ENCODE measurements at regions not wholly inside any gene's neighbourhood (a gene's known extent, or its start where the extent isn't known, plus 50 kb on each side); places are given as distances from the start of the nearest gene placed in this dataset.

- Mint-ChIP-seq H3K4me1 (peaks cover 0 to 5% of the 10 kb centered on the region in 2 donors), H3K27me3 (no peaks in the 10 kb centered on the region)
- DNase-seq: no peak
Observed at GRCh38 chr18:56545464-56545863, 92.9 kb downstream of the TXNL1 start.

DNA sequence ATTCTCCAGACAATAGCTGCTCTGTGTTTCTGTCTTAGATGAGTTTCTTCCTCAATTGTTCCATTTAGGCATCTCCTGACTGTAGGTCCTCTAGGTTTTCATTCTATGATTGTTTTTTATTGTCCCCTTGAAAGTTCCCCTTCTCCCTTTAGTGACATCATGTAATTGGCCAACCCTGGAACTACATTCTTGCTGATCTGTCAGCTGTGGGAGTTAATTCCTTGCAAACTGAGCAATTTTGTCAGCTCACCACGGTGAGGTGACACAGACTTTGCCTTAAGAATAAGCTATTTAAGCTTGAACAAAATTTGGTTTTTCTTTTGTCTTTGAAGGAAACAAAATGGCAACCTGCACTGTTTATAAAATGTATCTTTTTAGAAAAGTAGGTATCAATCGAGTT lies 95.9 kb downstream of the TXNL1 start:
- no peak for ATAC-seq (replicated peaks)
- H3K4me1 Mint-ChIP-seq: peaks cover 0 to 5% of the 10 kb centered on the region in 2 donors
- no peak overlapping the region for H3K27ac Mint-ChIP-seq
- no peak for DNase-seq
- no peak overlapping the region for H3K4me3 Mint-ChIP-seq
- H3K36me3 Mint-ChIP-seq: no peaks in the 10 kb centered on the region
- H3K27me3 Mint-ChIP-seq: no peaks in the 10 kb centered on the region
- peaks cover 0 to 4% of the 10 kb centered on the region in 2 donors for H3K9me3 Mint-ChIP-seq

More at GRCh38 chr18:56545464-56545863, 92.9 kb downstream of the TXNL1 start:
- no peaks in the 10 kb centered on the region for H3K36me3 Mint-ChIP-seq
- peaks cover 0 to 4% of the 10 kb centered on the region in 2 donors for H3K9me3 Mint-ChIP-seq
- ATAC-seq (replicated peaks): no peak
- H3K4me3 Mint-ChIP-seq: no peak overlapping the region
- H3K27ac Mint-ChIP-seq: no peak overlapping the region

DNA sequence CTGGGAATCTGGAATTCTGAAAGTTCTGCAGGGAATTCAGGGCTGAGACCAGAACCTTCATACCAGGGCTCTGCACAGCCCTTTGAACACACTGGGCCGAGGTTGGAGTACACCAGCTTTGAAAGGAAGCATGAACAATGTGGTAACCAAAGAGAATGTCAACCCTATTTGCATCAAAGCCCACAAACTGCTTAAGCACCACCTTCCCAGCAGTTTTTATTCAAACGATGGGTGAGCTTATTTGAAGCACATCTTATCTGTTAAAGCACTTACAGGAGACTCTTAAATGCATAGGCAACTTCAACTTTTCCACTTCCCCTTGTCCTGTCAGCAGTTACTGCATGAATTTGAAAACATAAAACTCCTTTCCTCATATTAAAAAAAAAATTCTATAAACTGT lies 96.6 kb downstream of the TXNL1 start:
- ATAC-seq (replicated peaks) (peak; percentile 82 to 85), DNase-seq (no peak)
- Mint-ChIP-seq H3K4me3 (no peak overlapping the region), H3K36me3 (no peaks in the 10 kb centered on the region), H3K27ac (no peak overlapping the region), H3K9me3 (peaks cover 0 to 4% of the 10 kb centered on the region in 2 donors), H3K27me3 (no peaks in the 10 kb centered on the region), H3K4me1 (peaks cover 0 to 5% of the 10 kb centered on the region in 2 donors)

DNA sequence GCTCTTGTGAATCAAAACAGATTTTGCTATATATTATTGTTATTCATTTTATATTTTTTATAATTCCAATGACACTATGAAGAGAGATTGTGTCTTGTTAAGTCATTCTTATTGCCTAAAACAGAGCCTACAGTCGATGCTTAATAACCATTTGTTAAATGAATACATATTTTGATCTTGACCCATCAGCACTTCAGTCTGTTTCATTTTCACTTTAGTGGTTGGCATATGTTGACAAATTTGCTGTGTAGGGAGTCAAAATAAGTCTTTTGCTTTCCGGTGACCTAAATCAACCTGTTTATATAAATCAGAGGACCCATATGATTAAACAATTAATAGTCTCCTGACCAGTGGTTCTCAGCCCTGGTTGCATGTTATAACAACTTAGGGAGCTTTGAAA lies 97.1 kb downstream of the TXNL1 start:
- H3K4me1 Mint-ChIP-seq: peaks cover 0 to 5% of the 10 kb centered on the region in 2 donors
- peaks cover 0 to 4% of the 10 kb centered on the region in 2 donors for H3K9me3 Mint-ChIP-seq
- ATAC-seq (replicated peaks): peak in 1 of 2 donors; percentile 7
- no peak overlapping the region for H3K27ac Mint-ChIP-seq
- H3K27me3 Mint-ChIP-seq: no peaks in the 10 kb centered on the region
- H3K36me3 Mint-ChIP-seq: no peaks in the 10 kb centered on the region
- DNase-seq: no peak
- no peak overlapping the region for H3K4me3 Mint-ChIP-seq

DNA sequence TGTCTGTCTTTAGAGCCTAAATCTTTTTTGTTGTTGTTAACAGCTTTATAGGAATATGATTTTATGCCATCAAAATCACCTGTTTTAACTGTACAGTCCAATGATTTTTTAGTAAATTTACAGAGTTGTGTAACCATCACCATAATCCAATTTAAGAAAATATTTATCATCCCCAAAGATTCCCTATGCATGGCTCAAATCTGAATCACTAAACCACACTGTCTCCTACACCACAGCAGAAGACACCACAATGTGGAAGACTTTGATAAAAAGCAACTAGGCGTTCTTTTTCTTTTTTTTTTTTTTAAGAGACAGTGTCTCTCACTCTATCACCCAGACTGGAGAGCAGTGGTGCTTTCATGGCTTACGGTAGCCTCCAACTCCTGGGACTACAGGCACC lies 99.6 kb downstream of the TXNL1 start:
- ATAC-seq (replicated peaks): no peak
- Mint-ChIP-seq H3K4me3 (no peak overlapping the region), H3K27me3 (no peaks in the 10 kb centered on the region), H3K4me1 (peaks cover 0 to 5% of the 10 kb centered on the region in 2 donors), H3K9me3 (no peaks in the 10 kb centered on the region), H3K36me3 (no peaks in the 10 kb centered on the region), H3K27ac (no peak overlapping the region)
- DNase-seq: no peak

GRCh38 chr18:56532176-56532840 lies 106.1 kb downstream of the TXNL1 start:
- Mint-ChIP-seq H3K4me3 (no peak overlapping the region), H3K27me3 (peaks cover 7 to 8% of the 10 kb centered on the region in 2 donors), H3K4me1 (peaks cover 0 to 4% of the 10 kb centered on the region in 2 donors), H3K9me3 (peaks cover 5% of the 10 kb centered on the region in 2 donors), H3K27ac (no peak overlapping the region), H3K36me3 (no peaks in the 10 kb centered on the region)
- DNase-seq: peak; percentile 24
- ATAC-seq (replicated peaks): peak; percentile 86 to 96

DNA sequence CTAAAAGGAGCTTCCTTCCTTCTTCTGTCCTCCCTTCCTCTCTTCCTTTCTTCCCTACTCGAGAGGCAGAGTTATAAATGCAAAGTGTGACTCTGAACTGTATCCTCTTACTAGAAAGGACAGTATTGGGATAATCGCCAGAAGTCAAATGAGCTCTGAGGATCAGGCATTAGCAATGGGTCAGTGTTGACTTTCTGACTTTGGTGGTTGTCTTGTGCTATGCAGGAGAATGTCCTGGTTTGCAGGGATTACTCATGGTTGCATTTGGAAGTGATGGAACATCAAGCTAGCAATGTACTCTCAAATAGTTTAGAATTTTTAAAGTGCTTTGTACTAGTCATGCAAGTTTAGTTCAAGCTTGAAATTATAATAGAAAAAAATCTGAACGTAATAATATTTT lies 115.6 kb downstream of the TXNL1 start:
- Mint-ChIP-seq H3K27ac (no peak overlapping the region), H3K27me3 (peaks cover 5% of the 10 kb centered on the region in 2 donors), H3K36me3 (peaks cover 0 to 4% of the 10 kb centered on the region in 2 donors), H3K4me1 (no peaks in the 10 kb centered on the region), H3K9me3 (peaks cover 4 to 5% of the 10 kb centered on the region in 2 donors), H3K4me3 (no peak overlapping the region)
- DNase-seq (no peak), ATAC-seq (replicated peaks) (no peak)

- no peaks in the 10 kb centered on the region for H3K36me3 Mint-ChIP-seq
- no peaks in the 10 kb centered on the region for H3K4me1 Mint-ChIP-seq
- peaks cover 5 to 7% of the 10 kb centered on the region in 2 donors for H3K27me3 Mint-ChIP-seq
- H3K27ac Mint-ChIP-seq: no peak overlapping the region
- no peaks in the 10 kb centered on the region for H3K9me3 Mint-ChIP-seq
- DNase-seq: no peak
- H3K4me3 Mint-ChIP-seq: no peak overlapping the region
- ATAC-seq (replicated peaks): no peak
Observed at GRCh38 chr18:56521263-56521662, 117.1 kb downstream of the TXNL1 start.

- H3K4me3 Mint-ChIP-seq: no peak overlapping the region
- ATAC-seq (replicated peaks) (no peak), DNase-seq (no peak)
- peaks cover 5 to 7% of the 10 kb centered on the region in 2 donors for H3K27me3 Mint-ChIP-seq
- H3K36me3 Mint-ChIP-seq: no peaks in the 10 kb centered on the region
- no peak overlapping the region for H3K27ac Mint-ChIP-seq
- H3K9me3 Mint-ChIP-seq: no peaks in the 10 kb centered on the region
- no peaks in the 10 kb centered on the region for H3K4me1 Mint-ChIP-seq
Observed at GRCh38 chr18:56517761-56518160, 120.6 kb downstream of the TXNL1 start.

- DNase-seq: no peak
- no peaks in the 10 kb centered on the region for H3K9me3 Mint-ChIP-seq
- peaks cover 2 to 4% of the 10 kb centered on the region in 2 donors for H3K4me1 Mint-ChIP-seq
- peaks cover 5 to 7% of the 10 kb centered on the region in 2 donors for H3K27me3 Mint-ChIP-seq
- H3K27ac Mint-ChIP-seq: no peak overlapping the region
- H3K4me3 Mint-ChIP-seq: no peak overlapping the region
- no peaks in the 10 kb centered on the region for H3K36me3 Mint-ChIP-seq
- ATAC-seq (replicated peaks): no peak
Observed at GRCh38 chr18:56517196-56517595, 121.2 kb downstream of the TXNL1 start.

DNA sequence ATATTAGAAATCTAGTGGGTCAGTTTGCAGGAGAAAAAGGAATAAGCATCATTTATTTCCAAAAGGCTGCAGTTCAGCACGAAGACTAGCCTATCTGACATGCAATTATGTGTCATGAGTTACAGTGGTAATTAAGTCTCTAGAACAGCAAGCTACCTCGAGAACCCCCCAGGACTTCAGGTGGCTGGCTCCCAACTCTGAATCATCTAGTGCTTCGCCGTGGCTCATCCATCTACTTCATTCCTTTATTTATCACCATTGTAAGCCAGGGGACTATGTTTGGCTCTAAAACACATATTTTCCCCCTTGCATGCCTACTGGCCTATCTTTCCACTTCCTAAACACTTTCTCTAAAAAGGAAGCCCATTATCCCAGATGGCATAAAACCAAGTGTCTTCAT lies 121.6 kb downstream of the TXNL1 start:
- Mint-ChIP-seq H3K4me1 (peaks cover 6 to 8% of the 10 kb centered on the region in 2 donors), H3K27me3 (peaks cover 5 to 7% of the 10 kb centered on the region in 2 donors), H3K4me3 (no peak overlapping the region), H3K9me3 (no peaks in the 10 kb centered on the region), H3K36me3 (no peaks in the 10 kb centered on the region), H3K27ac (no peak overlapping the region)
- no peak for ATAC-seq (replicated peaks)
- no peak for DNase-seq

DNA sequence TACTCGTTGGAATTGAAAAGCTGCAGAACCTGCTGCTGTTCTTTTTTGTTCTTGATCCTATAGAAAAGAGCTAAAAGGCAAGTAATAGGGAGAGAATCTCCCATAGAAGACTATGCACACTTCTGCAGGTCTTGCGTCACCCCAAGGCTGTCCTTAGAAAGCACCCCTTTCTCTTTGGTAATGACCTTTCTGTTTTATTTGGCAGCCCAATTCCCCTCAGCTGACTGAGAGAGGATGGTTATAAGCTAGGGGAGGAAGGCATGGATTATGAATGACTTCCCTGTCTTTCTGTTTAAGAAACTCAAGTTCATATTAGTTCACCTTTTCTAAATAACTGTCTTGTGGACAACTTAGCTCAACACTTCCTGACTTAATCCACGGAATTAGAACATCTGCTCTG lies 122.9 kb downstream of the TXNL1 start:
- H3K36me3 Mint-ChIP-seq: no peaks in the 10 kb centered on the region
- H3K27me3 Mint-ChIP-seq: peaks cover 5 to 7% of the 10 kb centered on the region in 2 donors
- no peaks in the 10 kb centered on the region for H3K9me3 Mint-ChIP-seq
- no peak overlapping the region for H3K27ac Mint-ChIP-seq
- no peak overlapping the region for H3K4me3 Mint-ChIP-seq
- no peak for DNase-seq
- no peak for ATAC-seq (replicated peaks)
- H3K4me1 Mint-ChIP-seq: peaks cover 13 to 16% of the 10 kb centered on the region in 2 donors

GRCh38 chr18:56511996-56512395 lies 126.4 kb downstream of the TXNL1 start:
- peak overlapping the region; percentile 77 for H3K27ac Mint-ChIP-seq
- peaks cover 19 to 34% of the 10 kb centered on the region in 2 donors for H3K4me1 Mint-ChIP-seq
- ATAC-seq (replicated peaks): peak; percentile 95 to 96
- peaks cover 4 to 5% of the 10 kb centered on the region in 2 donors for H3K9me3 Mint-ChIP-seq
- H3K4me3 Mint-ChIP-seq: no peak overlapping the region
- H3K27me3 Mint-ChIP-seq: no peaks in the 10 kb centered on the region
- no peaks in the 10 kb centered on the region for H3K36me3 Mint-ChIP-seq
- peak; percentile 35 for DNase-seq

DNA sequence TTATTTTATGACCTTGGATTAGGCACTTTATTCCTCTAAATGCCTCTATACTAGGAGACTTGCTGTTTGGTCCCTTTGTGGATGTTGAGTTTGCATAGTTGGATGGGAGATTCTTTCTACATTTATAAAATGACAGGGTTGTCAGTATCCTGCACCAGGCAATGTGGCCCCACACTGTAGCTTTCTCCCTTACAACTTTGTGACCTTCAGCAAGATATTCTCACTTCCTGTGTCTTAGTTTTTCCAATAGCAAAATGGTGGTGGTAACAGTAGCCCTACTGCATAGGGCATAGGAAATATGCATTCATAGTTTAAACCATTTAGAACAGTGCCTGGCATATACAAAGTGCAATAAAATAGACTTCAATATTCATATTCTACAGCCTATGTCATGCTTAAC lies 128.3 kb downstream of the TXNL1 start:
- ATAC-seq (replicated peaks): no peak
- Mint-ChIP-seq H3K27me3 (no peaks in the 10 kb centered on the region), H3K27ac (no peak overlapping the region), H3K4me3 (no peak overlapping the region), H3K9me3 (peaks cover 4 to 5% of the 10 kb centered on the region in 2 donors), H3K4me1 (peaks cover 21 to 34% of the 10 kb centered on the region in 2 donors), H3K36me3 (no peaks in the 10 kb centered on the region)
- no peak for DNase-seq

- Mint-ChIP-seq H3K4me3 (no peak overlapping the region), H3K27me3 (no peaks in the 10 kb centered on the region), H3K27ac (no peak overlapping the region), H3K9me3 (peaks cover 4 to 5% of the 10 kb centered on the region in 2 donors), H3K4me1 (peaks cover 21 to 34% of the 10 kb centered on the region in 2 donors), H3K36me3 (no peaks in the 10 kb centered on the region)
- no peak for ATAC-seq (replicated peaks)
- DNase-seq: no peak
Observed at GRCh38 chr18:56509656-56510055, 128.7 kb downstream of the TXNL1 start.

Data from stimulated activated naive B cell treated with anti-CD40 and anti-IgM and Interleukin-4, amounts not matched to agents 10 μg/mL and 1 μg/mL and 100 μg/mL, for 72 hours (primary cell).